LNCaP clone FGC (cell line): ENCODE measurements at regions not wholly inside any gene's neighbourhood (a gene's known extent, or its start where the extent isn't known, plus 50 kb on each side); places are given as distances from the start of the nearest gene placed in this dataset.

Experiments used
- DNase-seq: peaks from one replicate; pipeline ENCODE4 v3.0.0-alpha.2; 2011; ENCODE audit warnings: low read depth
- H3K4me3 ChIP-seq: 2 replicates; pipeline ENCODE4 v1.5.1; 2011; ENCODE audit warnings: mild to moderate bottlenecking, low read depth, low read length, control low read depth
- TF ChIP-seq, protein P1 (sequence below): IDR thresholded peaks from 2 replicates; pipeline ENCODE4 v1.5.1; 2012; ENCODE audit warnings: mild to moderate bottlenecking; ENCODE audit not compliant: control insufficient read depth, insufficient read depth; ENCODE audit errors: extremely low read depth

DNA sequence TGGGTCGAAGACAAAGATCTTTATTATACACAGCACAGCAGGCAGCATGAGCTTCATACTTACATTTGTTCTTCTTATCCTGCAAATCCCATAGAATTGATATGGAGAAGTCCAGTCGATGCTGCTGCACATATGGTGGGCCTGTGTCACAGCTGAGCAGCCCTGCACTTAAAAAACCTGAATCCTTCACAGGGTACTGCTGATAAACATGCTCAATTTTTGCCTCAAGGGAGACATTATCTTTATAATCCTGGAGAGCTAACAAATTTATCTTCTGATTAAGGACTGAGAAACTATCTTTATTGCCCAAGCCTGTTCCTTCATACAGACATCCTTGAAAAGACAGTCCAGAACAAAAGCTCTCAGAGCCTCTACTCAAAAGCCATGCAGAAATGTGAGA, 434.4 kb upstream of the FAM47C start:
- TF ChIP-seq, protein P1, sequence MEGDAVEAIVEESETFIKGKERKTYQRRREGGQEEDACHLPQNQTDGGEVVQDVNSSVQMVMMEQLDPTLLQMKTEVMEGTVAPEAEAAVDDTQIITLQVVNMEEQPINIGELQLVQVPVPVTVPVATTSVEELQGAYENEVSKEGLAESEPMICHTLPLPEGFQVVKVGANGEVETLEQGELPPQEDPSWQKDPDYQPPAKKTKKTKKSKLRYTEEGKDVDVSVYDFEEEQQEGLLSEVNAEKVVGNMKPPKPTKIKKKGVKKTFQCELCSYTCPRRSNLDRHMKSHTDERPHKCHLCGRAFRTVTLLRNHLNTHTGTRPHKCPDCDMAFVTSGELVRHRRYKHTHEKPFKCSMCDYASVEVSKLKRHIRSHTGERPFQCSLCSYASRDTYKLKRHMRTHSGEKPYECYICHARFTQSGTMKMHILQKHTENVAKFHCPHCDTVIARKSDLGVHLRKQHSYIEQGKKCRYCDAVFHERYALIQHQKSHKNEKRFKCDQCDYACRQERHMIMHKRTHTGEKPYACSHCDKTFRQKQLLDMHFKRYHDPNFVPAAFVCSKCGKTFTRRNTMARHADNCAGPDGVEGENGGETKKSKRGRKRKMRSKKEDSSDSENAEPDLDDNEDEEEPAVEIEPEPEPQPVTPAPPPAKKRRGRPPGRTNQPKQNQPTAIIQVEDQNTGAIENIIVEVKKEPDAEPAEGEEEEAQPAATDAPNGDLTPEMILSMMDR, result no peak
- peak; percentile 45 for DNase-seq
- H3K4me3 ChIP-seq, result no peak overlapping the region

DNA sequence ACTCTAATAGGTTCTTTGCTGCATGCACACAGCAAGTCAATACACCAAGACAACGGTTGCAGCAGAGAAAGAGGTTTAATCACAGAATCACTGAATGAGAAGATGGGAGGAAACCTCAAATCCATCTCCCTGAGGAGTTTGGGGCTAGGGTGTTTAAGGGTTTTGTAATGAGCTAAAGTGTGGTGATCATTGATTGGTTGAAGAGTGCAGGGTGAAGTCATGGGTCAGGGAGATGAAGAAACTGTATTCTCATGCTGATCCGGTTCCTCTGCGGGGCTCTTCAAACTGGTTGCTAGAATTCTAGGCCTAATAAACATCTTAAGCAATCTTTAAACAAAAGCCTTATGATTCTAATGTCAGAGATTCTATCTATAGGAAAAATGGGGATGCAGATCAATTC, 432.5 kb upstream of the FAM47C start:
- no peak for DNase-seq

DNA sequence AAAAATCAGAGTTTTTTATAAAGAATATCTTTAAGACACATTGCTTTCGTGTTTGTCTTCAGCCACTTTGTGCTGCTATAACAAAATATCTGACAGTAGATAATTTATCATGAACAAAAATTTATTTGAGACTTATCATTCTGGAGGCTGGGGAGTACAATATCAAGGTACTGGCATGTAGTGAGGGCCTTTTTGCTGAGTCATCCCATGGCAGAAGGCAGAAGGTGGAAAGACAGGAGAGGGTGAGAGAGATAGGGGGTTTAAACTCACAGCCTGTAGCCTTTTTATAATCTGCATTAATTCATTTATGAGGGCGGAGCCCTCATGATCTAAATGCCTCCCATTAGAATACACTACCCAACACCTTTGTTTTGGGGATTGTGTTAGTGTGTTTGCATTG, 431.2 kb upstream of the FAM47C start:
- no peak overlapping the region for H3K4me3 ChIP-seq
- TF ChIP-seq, protein P1, result no peak
- DNase-seq, result no peak

More for the DNA sequence above, 432.5 kb upstream of the FAM47C start:
- TF ChIP-seq, protein P1, result no peak
- no peak overlapping the region for H3K4me3 ChIP-seq

GRCh38 chrX:36581030-36581429, 427.1 kb upstream of the FAM47C start:
- no peak for DNase-seq
- H3K4me3 ChIP-seq, result no peak overlapping the region
- TF ChIP-seq, protein P1, result no peak

DNA sequence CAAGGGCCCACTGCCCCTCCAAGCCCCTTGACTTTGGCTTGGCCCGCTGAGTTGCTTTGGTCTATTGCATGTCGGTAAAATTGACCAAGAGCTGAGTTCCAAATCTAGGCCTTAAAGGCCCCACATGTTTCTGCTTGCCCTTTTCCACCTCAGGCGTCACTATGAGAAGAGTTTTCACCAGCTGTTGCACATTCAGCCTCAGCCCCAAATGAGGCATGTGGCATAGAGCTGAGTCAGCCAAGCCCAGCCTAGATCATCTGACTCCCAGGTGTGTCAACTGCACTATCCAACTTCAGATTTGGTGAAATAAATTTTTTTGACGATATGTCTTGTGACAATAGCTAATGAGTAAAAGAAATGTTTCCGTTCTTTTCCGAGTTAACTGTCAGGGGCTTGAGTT, 424.5 kb upstream of the FAM47C start:
- TF ChIP-seq, protein P1, result no peak
- DNase-seq, result no peak

DNA sequence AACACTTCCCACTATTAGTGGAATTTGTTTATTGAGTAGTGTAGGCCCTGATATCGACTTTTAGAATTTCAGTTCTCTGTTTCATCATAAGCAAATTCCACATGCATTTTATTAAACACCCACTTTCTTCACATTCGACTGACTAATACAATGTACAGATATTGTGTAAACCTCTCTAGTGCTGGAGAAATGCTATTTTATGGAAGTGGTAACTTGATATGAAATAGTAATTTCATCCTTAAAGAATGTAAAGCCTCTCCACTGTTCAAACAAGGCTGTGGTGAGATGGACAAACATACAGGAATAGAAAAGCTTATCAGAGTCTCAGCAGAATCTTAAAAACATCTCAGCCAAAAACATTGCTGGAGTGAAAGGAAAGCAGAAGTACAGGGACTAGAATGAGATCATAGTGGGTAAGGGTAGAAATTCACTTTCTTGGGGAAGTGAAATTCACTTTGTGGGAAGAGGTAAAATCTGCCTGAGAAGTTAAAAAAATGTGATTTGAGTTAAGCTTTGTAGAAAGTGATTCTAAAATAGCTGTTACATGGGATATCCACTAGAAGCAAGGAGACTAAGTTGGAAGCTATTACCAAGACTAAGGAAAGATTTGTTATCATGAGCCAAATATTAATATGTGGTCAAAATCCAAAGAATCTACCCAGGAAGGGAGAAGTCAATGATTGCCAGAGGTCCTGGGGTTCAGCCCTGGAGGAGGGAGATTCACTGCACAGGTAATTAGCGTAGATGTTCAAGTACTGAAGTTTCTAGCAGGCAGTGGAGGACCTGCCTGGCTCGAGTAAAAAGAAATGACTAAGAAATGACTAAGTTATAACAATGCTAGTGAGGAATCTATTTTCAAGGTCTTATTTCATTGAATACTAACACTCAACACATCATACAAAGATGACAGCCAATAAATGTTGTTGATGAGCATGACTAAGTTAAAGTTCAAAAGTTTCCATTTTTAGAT, 398.3 kb upstream of the FAM47C start:
- no peak for DNase-seq
- no peak overlapping the region for H3K4me3 ChIP-seq
- TF ChIP-seq, protein P1, result no peak

More for the DNA sequence above, 424.5 kb upstream of the FAM47C start:
- no peak overlapping the region for H3K4me3 ChIP-seq
